K562 (cell line): ENCODE measurements at regions not wholly inside any gene's neighbourhood (a gene's known extent, or its start where the extent isn't known, plus 50 kb on each side); places are given as distances from the start of the nearest gene placed in this dataset.

Source experiments
- CTCF ChIP-seq, 3 experiments: IDR thresholded peaks in 2 of 3; conservative IDR thresholded peaks in 1 of 3; 2 replicates each; pipeline ENCODE4 v1.5.1; 2011 to 2012; ENCODE audit warnings: low read length in 3 of 3, mild to moderate bottlenecking in 3 of 3, control low read depth in 2 of 3, improper control_type of control experiment in 1 of 3, inconsistent platforms in 1 of 3, low read depth in 1 of 3, mixed read lengths in 1 of 3, moderate library complexity in 1 of 3; ENCODE audit not compliant: insufficient read depth in 2 of 3
- EZH2 ChIP-seq: IDR thresholded peaks from 2 replicates; pipeline ENCODE4 v1.6.1; 2012; ENCODE audit warnings: low read depth, mild to moderate bottlenecking, inconsistent platforms, low read length, borderline replicate concordance
- FOXA3 ChIP-seq, 2 experiments: fragments of 450-650 bp in 1 of 2; sonication (generic) in 1 of 2; formaldehyde crosslinking; IDR thresholded peaks in 1 of 2; conservative IDR thresholded peaks in 1 of 2; 2 replicates each; pipeline versions ENCODE4 v1.4.0 to v1.8.0; 2020 to 2022; ENCODE audit warnings: mild to moderate bottlenecking in 2 of 2, missing genetic modification reagents in 1 of 2
- GABPB2 ChIP-seq: fragments of 250-450 bp; sonication (Bioruptor Pico); conservative IDR thresholded peaks from 2 replicates; pipeline ENCODE4 v1.5.1; 2021; ENCODE audit warnings: mild to moderate bottlenecking
- NR3C1 ChIP-seq: sonication (generic); formaldehyde crosslinking; IDR thresholded peaks from 2 replicates; pipeline ENCODE4 v1.8.1; 2022; ENCODE audit warnings: missing genetic modification reagents
- SMARCA5 ChIP-seq: fragments of 450-650 bp; IDR thresholded peaks from 2 replicates; pipeline ENCODE4 v1.6.1; 2016
- ZC3H11A ChIP-seq: IDR thresholded peaks from 2 replicates; pipeline ENCODE4 v1.6.1; 2012; ENCODE audit warnings: low read depth, low read length, improper control_type of control experiment
- ZNF253 ChIP-seq: fragments of 250-450 bp; sonication (Bioruptor Pico); conservative IDR thresholded peaks from 2 replicates; pipeline ENCODE4 v1.6.1; 2021; ENCODE audit warnings: mild to moderate bottlenecking
- ZNF263 ChIP-seq: sonication (generic); formaldehyde crosslinking; IDR thresholded peaks from 2 replicates; pipeline ENCODE4 v1.8.0; 2022; ENCODE audit warnings: mild to moderate bottlenecking, missing genetic modification reagents, borderline replicate concordance
- TF ChIP-seq, protein P1 (sequence below), 2 experiments: fragments of 250-450 bp in 1 of 2; fragments of 450-650 bp in 1 of 2; sonication (Bioruptor Pico) in 1 of 2; IDR thresholded peaks; 2 replicates each; pipeline versions ENCODE4 v1.6.1 to v1.8.0; 2016 to 2021; ENCODE audit warnings: mild to moderate bottlenecking in 2 of 2, moderate library complexity in 2 of 2, missing compliant biosample characterization in 1 of 2, missing genetic modification characterization in 1 of 2

- no peak for TF ChIP-seq ZNF263
- TF ChIP-seq ZC3H11A, result no peak
- no peak for TF ChIP-seq FOXA3 (CRISPR knock-in tag; conservative IDR thresholded peaks at IDR 0.05 in 1 of 2, IDR thresholded peaks at IDR 0.05 in 1 of 2)
- TF ChIP-seq CTCF (IDR thresholded peaks at IDR 0.05 in 2 of 3, conservative IDR thresholded peaks at IDR 0.05 in 1 of 3; ENCODE audit: insufficient read depth in 2 of 3, low read depth in 1 of 3, low read length in 3 of 3), result no peak
- no peak for TF ChIP-seq NR3C1 (CRISPR knock-in tag)
- no peak for TF ChIP-seq ZNF253 (CRISPR knock-in tag)
- TF ChIP-seq EZH2, result no peak
- TF ChIP-seq SMARCA5, result no peak
- TF ChIP-seq, protein P1, sequence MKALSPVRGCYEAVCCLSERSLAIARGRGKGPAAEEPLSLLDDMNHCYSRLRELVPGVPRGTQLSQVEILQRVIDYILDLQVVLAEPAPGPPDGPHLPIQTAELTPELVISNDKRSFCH (CRISPR knock-in tag; IDR thresholded peaks at IDR 0.05), result no peak
- TF ChIP-seq, protein P1 (tag; IDR thresholded peaks at IDR 0.05), result no peak
- TF ChIP-seq GABPB2 (CRISPR knock-in tag), result no peak
Observed at GRCh38 chr14:58836303-58836974, 198.7 kb downstream of the DACT1 start.
